CD4-positive, alpha-beta memory T cell (primary cell): ENCODE measurements at regions not wholly inside any gene's neighbourhood (a gene's known extent, or its start where the extent isn't known, plus 50 kb on each side); places are given as distances from the start of the nearest gene placed in this dataset.

Experiments
- CTCF ChIA-PET: fragments of 350-600 bp; sonication (Branson Sonifier 250); formaldehyde crosslinking; loops from one replicate; lab custom pipeline; 2021; ENCODE audit warnings: inconsistent platforms; ENCODE audit not compliant: partially characterized antibody; lab: Charles Lee
- POLR2A ChIA-PET: fragments of 350-600 bp; sonication (Branson Sonifier 250); formaldehyde crosslinking; loops from one replicate; lab custom pipeline; 2021; ENCODE audit not compliant: partially characterized antibody; lab: Charles Lee
- DNase-seq, 5 donors: peaks; one replicate each; pipeline versions ENCODE4 v3.0.0 to v3.0.0-alpha.2; 2020 to 2022; ENCODE audit warnings: mixed read lengths in 1 of 5
- H3K27ac ChIP-seq: one replicate; pipeline ENCODE4 v1.7.0; 2013; ENCODE audit warnings: low read depth, low read length
- H3K27me3 ChIP-seq: 2 replicates; pipeline ENCODE4 v1.7.0; 2013; ENCODE audit warnings: mild to moderate bottlenecking, low read length, moderate library complexity; ENCODE audit not compliant: insufficient read depth
- H3K36me3 ChIP-seq: 2 replicates; pipeline ENCODE4 v1.7.0; 2013; ENCODE audit warnings: mild to moderate bottlenecking, low read length, moderate library complexity; ENCODE audit not compliant: insufficient read depth
- H3K4me1 ChIP-seq: 2 replicates; pipeline ENCODE4 v1.7.0; 2013; ENCODE audit warnings: mild to moderate bottlenecking, low read length, moderate library complexity; ENCODE audit not compliant: insufficient read depth
- H3K4me3 ChIP-seq, 2 donors: one replicate each; pipeline ENCODE4 v1.7.0; 2013; ENCODE audit warnings: low read length in 2 of 2, mild to moderate bottlenecking in 1 of 2
- H3K9me3 ChIP-seq, 2 donors: one replicate each; pipeline ENCODE4 v1.7.0; 2013; ENCODE audit warnings: low read length in 2 of 2, control low read depth in 1 of 2; ENCODE audit not compliant: control insufficient read depth in 1 of 2
- H3K27ac Mint-ChIP-seq, 7 donors: one replicate each; pipeline ENCODE4 v1.8.0; 2020 to 2021; ENCODE audit warnings: mixed read lengths in 7 of 7, mild to moderate bottlenecking in 6 of 7, inconsistent platforms in 3 of 7, moderate library complexity in 3 of 7
- H3K27me3 Mint-ChIP-seq, 2 donors: one replicate each; pipeline ENCODE4 v1.8.0; 2020 to 2021; ENCODE audit warnings: mixed read lengths in 2 of 2
- H3K36me3 Mint-ChIP-seq, 2 donors: one replicate each; pipeline ENCODE4 v1.8.0; 2020 to 2021; ENCODE audit warnings: mixed read lengths in 2 of 2, inconsistent platforms in 1 of 2, mild to moderate bottlenecking in 1 of 2
- H3K4me1 Mint-ChIP-seq, 4 donors: one replicate each; pipeline ENCODE4 v1.8.0; 2020 to 2021; ENCODE audit warnings: mixed read lengths in 4 of 4, mild to moderate bottlenecking in 1 of 4
- H3K4me3 Mint-ChIP-seq, 8 donors: one replicate each; pipeline ENCODE4 v1.8.0; 2020 to 2021; ENCODE audit warnings: mixed read lengths in 8 of 8, mild to moderate bottlenecking in 7 of 8, moderate library complexity in 6 of 8, inconsistent platforms in 3 of 8
- H3K9me3 Mint-ChIP-seq, 8 donors: one replicate each; pipeline ENCODE4 v1.8.0; 2020 to 2021; ENCODE audit warnings: mixed read lengths in 8 of 8, mild to moderate bottlenecking in 5 of 8, inconsistent platforms in 3 of 8, moderate library complexity in 1 of 8
- intact Hi-C: fragments of 100-400 bp; cut with micrococcal nuclease; formaldehyde crosslinking; loops from one replicate; pipeline ENCODE4 v1.15.1; 2023

- DNase-seq = no peak
- Mint-ChIP-seq H3K27ac (no peak overlapping the region), H3K4me1 (no peaks in the 10 kb centered on the region), H3K36me3 (no peaks in the 10 kb centered on the region), H3K9me3 (peaks cover 0 to 10% (median 2%) of the 10 kb centered on the region in 8 donors), H3K4me3 (no peak overlapping the region), H3K27me3 (peaks cover 6 to 8% of the 10 kb centered on the region in 2 donors)
- Histone ChIP-seq H3K36me3 (no peaks in the 10 kb centered on the region), H3K4me1 (no peaks in the 10 kb centered on the region), H3K27me3 (no peaks in the 10 kb centered on the region), H3K27ac (no peak overlapping the region), H3K4me3 (no peak overlapping the region), H3K9me3 (no peaks in the 10 kb centered on the region)
- intact Hi-C loops = no loop called here
- ChIA-PET POLR2A (no interaction called here), CTCF (no interaction called here)
These were observed 57.9 kb upstream of the KCNE4 start for GRCh38 chr2:222993920-222994650.

- H3K4me1 Mint-ChIP-seq = no peaks in the 10 kb centered on the region
These were observed 53.5 kb upstream of the KCNE4 start for GRCh38 chr2:222998459-222998858.

GRCh38 chr2:223000872-223001796 is 50.9 kb upstream of the KCNE4 start:
- Histone ChIP-seq H3K9me3 (no peaks in the 10 kb centered on the region), H3K4me1 (no peaks in the 10 kb centered on the region), H3K4me3 (no peak overlapping the region), H3K36me3 (no peaks in the 10 kb centered on the region), H3K27me3 (no peaks in the 10 kb centered on the region), H3K27ac (no peak overlapping the region)
- intact Hi-C loops = no loop called here
- ChIA-PET POLR2A (no interaction called here), CTCF (interaction anchor here (1.1 kb wide), 1 partner anchor 29 kb away, joined by 4 read pairs; no protein-coding TSS in a partner anchor)
- Mint-ChIP-seq H3K9me3 (peaks cover 0 to 5% (median 0%) of the 10 kb centered on the region in 8 donors), H3K27me3 (peaks cover 0 to 8% of the 10 kb centered on the region in 2 donors), H3K36me3 (no peaks in the 10 kb centered on the region), H3K4me1 (no peaks in the 10 kb centered on the region), H3K4me3 (no peak overlapping the region), H3K27ac (no peak overlapping the region)
- DNase-seq = no peak

More at GRCh38 chr2:222998459-222998858, 53.5 kb upstream of the KCNE4 start:
- Histone ChIP-seq H3K27ac (no peak overlapping the region), H3K4me3 (no peak overlapping the region), H3K4me1 (no peaks in the 10 kb centered on the region), H3K27me3 (no peaks in the 10 kb centered on the region), H3K36me3 (no peaks in the 10 kb centered on the region), H3K9me3 (no peaks in the 10 kb centered on the region)
- Mint-ChIP-seq H3K9me3 (peaks cover 0 to 5% (median 0%) of the 10 kb centered on the region in 8 donors), H3K36me3 (no peaks in the 10 kb centered on the region), H3K27me3 (peaks cover 0 to 6% of the 10 kb centered on the region in 2 donors), H3K4me3 (no peak overlapping the region), H3K27ac (no peak overlapping the region)
- ChIA-PET CTCF (no interaction called here), POLR2A (no interaction called here)
- intact Hi-C loops = no loop called here
- DNase-seq = no peak

GRCh38 chr2:223001797-223002175 is 50.2 kb upstream of the KCNE4 start:
- ChIA-PET POLR2A (no interaction called here), CTCF (interaction anchor here (1.1 kb wide), 1 partner anchor 30 kb away, joined by 4 read pairs; no protein-coding TSS in a partner anchor)
- H3K27ac ChIP-seq = no peak overlapping the region
- H3K9me3 Mint-ChIP-seq = peaks cover 0 to 5% (median 0%) of the 10 kb centered on the region in 8 donors
- no peak for DNase-seq
- H3K4me3 Mint-ChIP-seq = no peak overlapping the region
- H3K36me3 Mint-ChIP-seq = no peaks in the 10 kb centered on the region
- no peaks in the 10 kb centered on the region for H3K4me1 Mint-ChIP-seq
- H3K27ac Mint-ChIP-seq = no peak overlapping the region
- H3K27me3 ChIP-seq = no peaks in the 10 kb centered on the region
- H3K4me1 ChIP-seq = no peaks in the 10 kb centered on the region
- intact Hi-C loops = no loop called here
- H3K9me3 ChIP-seq = no peaks in the 10 kb centered on the region
- no peaks in the 10 kb centered on the region for H3K36me3 ChIP-seq
- H3K4me3 ChIP-seq = no peak overlapping the region
- H3K27me3 Mint-ChIP-seq = peaks cover 0 to 8% of the 10 kb centered on the region in 2 donors
